ENCODE measurements at regions not wholly inside any gene's neighbourhood (a gene's known extent, or its start where the extent isn't known, plus 50 kb on each side); places are given as distances from the start of the nearest gene placed in this dataset.
"Not testable (repeated sequence)": the region's sequence is repeated elsewhere in the genome, so short reads cannot be mapped to it uniquely, and the experiment has no call there.

DNA sequence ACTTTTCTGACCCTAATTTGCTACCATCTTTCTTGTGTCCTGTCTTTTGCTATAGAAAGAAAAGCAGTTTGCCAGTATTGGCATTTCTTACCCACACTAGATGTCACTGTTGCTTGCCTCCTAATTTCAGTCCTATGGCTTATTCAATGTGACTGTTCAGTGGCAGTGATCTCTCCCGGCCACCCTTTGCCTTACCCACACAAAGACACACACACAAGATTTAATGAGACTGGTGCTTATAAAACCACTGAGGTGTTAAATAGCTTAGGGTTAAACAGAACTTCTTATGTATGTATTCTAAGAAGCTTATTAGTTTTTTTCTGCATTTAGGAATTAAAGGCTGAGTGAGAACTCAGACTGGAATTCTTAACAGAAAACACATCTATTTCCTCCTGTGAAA lies 233.6 kb upstream of the ASCC3 start:
- DNase-seq, result peak; percentile 93

DNA sequence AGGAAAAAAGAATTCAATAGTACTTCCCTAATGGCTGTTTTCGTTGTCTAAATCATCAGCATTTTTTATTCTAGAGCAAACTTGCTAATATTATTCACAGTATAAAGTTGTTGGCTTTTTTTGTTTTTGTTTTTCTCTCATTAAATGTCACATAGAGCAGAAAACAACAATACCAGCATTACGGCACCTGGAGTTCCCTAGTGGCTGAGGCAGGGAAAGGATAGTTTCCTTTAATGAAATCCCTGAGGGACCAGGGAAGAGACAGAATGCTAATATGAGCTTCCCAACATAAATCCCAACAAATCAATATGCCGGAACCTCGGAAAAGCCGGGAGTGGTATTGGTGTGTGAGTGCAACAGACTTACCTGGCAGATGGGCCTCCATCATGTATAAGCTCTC lies 235.2 kb upstream of the ASCC3 start:
- no peak for DNase-seq

DNA sequence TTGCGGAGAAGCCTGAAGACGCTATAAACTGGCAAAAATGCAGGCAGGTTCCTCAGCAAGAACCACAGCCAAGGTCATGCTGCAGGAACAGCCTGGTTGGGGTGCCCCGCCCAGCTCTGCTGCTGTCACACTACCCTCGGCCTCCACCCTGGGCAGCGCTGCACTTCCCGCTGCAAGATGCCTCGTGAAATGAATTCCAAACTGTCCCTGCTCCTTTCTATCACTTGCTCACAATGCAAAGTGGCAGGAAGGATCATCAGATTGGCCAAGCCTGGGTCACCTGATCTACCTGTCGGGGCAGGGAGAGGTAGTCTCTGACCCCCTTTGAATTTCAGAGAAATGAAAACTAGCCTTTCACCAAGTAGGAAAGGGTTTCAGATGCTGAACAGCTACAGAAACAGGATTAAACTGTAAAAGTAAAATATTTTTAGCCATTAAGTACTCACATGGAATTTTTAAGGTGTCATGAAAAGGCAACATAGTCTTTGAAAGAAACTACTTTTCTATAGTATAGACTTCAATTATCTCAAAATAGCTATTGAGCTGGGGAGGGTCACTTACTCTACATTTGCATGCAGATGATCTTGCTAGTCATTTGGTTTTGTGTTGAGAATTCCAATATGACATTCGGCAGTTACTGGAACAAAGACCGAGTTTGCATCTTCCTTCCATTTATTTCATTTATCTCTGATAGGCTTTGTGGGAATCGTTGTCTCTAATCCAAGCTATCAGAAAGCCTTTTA lies 236.4 kb upstream of the ASCC3 start:
- DNase-seq, result peak; percentile 90

DNA sequence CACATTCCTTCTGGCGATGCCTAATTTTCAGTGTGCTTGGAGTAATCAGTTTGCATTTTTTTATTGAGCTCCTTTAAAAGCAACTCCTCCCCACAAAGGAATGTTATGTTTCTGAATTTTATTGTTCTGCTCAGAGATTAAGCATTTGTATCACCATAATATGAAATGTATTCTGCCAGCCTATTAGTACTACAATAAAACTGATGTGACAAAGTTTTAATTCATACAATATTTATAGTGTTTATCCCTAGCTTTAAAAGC lies 236.9 kb upstream of the ASCC3 start:
- DNase-seq, result no peak

DNA sequence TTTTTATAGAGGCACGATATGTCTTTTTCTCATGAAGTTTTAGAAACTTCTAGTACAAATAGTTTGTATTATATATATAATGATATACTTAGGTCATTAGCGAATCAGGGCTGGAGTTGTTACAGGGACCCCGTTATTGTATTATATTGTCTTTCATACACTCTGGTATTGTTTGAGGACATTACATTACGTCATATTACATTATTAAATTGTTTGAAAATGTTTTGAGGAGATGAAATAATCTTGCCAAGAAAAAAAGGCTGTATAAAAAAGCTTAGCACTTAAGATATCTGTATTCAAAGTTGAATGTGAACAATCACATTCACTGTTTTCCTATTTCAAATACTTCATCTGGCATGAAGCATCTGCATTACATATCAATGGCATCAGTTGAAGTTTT lies 239.6 kb upstream of the ASCC3 start:
- DNase-seq, result no peak

DNA sequence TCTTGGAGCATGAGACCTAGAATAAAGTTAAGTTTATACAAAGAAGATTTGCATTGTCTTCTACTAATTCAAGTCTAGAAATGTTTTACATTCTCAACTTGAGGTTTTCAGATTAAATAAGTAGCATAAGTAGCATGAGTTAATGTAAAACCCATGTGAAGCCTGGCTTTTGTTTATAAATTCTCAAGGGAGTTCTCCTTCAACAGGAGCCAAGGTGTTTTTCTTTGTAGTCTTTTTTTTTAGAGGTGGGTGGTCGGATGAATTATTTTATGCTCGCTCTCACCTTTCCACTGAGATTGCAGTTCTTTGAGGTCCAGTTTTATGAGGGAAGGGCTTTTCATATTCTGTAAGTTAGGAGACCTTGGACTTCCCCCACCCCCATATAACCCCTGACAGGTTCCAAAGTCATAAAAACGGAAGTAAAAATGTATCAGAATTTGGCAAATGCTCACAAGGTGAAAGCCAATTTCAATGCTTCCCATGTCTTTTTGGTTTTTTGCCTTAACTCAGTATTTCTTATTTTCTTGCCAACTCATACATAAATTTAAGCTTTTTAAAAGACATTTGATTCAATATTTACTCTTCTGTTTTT lies 244.3 kb upstream of the ASCC3 start:
- DNase-seq, result no peak

DNA sequence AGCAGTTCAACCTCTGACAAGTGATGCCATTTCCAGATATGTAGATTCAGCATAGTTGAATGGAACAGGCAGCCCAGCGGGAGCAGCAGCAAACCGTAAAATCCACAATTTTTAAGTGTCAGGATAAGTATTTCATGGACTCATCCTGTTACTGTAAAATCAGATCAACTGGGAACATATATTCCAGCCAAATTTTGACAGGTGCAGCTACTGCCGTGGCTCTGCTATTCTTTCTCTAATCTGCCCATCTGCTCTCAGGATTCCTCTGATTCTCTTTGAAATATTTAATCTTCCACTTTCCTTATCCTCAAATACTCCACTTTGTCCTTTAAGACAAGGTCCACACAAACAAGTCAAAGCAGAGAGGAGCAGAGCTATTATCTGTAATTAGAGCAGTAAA lies 245.4 kb upstream of the ASCC3 start:
- no peak for DNase-seq

DNA sequence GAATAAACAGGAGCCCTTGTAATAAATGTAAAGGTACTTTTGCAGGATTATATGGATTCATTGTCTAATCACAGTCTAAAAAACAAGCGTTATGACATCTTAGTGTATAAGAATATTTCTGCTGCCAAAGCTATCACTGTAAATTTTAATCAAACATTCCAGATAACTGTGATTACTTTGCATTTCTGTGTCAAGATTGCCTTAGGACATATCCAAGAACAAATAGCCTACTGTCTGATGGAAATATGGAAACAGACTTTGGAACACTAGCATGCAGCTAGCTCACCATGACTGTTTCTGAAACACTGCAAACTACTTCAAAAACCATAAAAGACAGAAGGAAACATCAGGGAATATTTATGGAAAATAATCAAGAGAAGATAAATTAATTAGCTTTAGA lies 248.7 kb upstream of the ASCC3 start:
- no peak for DNase-seq

DNA sequence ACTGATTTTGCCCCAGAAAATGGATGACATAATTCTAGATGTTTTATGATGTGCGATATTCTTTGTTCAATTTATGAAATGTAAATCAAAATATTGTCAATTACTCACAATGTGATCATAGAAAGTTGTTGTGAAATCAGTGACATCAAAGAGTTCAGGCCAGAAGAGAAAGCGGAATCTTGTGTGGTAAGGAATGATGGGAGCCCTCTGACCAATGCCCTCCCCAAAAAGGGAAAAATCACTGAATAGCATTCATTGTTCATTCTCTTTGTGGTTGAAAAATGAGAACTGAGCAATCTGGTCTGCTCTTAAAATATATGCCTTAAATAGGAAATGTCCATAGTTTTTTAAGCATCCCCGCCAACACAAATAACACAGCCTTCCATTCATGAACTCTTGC lies 247.1 kb upstream of the GRIK2 start:
- DNase-seq, result no peak

DNA sequence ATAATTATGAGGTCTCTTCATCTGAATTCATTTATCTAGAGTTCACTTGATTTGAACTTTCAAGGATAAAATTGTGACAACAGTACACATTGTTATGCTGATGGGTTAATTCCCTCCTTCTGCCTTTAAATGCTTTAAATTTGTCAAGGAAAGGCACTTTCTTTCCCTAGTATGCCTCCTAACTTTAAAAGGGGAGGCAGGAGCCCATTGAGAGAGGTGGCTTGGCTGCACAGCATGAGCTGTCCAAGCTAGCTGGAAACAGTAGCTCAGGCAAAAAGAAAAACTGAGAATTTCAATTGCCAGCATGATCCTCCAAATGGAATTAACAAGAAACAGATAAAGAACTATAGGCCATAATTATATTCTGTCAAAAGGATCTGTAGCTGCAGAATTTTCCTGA lies 243.3 kb upstream of the GRIK2 start:
- no peak for DNase-seq

DNA sequence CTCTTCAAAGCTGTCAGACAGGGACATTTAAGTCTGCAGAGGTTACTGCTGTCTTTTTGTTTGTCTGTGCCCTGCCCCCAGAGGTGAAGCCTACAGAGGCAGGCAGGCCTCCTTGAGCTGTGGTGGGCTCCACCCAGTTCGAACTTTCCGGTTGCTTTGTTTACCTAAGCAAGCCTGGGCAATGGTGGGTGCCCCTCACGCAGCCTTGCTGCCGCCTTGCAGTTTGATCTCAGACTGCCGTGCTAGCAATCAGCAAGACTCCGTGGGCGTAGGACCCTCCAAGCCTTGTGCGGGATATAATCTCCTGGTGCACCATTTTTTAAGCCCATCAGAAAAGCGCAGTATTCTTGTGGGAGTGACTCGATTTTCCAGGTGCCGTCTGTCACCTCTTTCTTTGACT lies 235.9 kb upstream of the GRIK2 start:
- not testable (repeated sequence) for DNase-seq

DNA sequence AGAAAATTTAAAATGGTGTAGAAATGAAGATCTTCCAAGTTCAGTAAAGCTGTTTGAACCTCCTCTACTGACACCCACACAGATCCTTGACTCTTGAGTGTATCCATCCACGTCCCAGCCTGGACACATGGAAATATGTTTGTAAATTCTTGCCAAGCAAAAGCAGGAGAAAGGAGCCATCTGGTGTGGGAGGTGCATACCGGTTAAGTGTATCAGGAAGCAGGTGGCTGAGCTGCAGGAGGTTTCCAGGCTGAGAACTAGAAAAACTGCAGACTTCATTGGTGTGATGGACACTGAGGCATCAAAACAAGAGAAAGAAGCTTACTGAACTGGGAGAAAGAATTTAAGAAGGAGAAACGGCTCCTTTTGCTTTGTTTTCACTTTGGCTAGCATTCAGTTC lies 229.9 kb upstream of the GRIK2 start:
- DNase-seq, result no peak

DNA sequence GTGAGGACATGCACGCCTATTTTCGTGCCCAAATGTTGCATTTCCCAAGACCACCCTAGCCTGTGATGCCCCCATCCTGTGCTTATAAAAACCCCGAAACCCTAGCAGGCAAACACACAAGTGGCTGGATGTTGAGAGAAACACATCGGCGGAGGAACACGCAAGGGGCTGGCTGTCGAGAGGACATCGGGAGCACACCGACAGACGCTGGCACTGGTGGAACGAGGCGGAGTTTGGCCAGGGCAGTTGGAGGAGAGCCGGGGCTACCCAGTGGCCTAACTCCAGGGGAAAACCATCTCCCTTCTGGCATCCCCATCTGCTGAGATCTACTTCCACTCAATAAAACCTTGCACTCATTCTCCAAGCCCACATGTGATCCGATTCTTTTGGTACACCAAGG lies 225.9 kb upstream of the GRIK2 start:
- DNase-seq, result no peak

DNA sequence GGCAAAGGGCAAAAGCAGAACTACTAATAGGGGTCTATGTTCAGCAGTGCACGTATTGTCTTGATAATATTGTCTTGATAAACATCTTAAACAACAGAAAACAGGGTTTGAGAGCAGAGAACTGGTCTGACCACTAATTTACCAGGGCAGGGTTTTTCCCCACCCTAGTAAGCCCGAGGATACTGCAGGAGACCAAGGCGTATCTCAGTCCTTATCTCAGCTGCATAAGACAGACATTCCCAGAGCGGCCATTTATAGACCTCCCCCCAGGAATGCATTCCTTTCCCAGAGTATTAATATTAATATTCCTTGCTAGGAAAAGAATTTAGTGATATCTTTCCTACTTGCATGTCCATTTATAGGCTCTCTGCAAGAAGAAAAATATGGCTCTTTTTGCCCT lies 222.5 kb upstream of the GRIK2 start:
- not testable (repeated sequence) for DNase-seq

DNA sequence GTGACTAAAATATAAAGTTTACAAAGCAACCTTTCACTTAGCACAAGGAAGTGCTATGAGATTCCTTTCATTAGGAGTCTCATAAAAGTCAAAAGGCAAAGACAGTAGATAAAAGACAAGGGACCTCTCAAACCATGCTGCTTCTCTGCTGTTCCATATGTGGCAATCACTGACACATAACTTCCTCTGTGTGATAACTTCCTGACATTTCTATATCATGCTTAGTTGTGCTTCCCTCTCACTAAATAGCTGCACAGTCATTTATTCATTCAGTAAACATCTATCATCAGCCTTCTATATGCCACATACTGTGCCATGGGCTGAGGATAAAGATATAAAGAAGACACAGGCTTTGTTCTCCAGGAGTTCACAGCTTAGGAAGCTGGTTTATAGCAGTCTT lies 214.8 kb upstream of the GRIK2 start:
- DNase-seq, result no peak

DNA sequence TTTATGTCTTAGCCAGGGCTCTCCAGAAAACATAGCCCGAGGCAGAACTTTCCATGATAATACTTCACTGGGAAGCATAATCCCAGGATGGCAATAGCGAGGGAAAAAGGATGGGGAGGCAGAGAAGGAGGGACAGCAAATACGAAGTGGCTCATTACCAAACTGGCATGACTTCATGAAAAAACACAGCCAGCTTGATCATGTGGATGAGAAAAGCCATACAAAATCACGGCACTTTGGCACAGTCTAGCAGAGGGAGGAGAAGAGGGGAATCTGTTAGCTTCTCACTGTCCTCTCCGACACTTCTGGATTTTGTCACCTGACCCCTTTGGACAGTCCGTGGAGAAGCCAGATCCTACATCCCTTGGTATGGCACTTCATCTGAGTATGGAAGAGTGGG lies 212.5 kb upstream of the GRIK2 start:
- no peak for DNase-seq

DNA sequence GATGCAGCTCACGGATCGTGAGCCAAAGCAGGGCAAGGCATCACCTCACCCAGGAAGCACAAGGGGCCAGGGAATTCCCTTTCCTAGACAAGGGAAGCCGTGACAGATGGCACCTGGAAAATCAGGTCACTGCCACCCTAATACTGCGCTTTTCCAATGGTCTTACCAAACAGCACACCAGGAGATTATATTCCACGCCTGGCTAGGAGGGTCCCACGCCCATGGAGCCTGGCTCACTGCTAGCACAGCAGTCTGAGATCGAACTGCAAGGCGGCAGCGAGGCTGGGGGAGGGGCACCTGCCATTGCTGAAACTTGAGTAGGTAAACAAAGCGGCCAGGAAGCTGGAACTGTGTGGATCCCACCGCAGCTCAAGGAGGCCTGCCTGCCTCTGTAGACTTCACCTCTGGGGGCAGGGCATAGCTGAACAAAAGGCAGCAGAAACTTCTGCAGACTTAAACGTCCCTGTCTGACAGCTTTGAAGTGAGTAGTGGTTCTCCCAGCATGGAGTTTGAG lies 205.2 kb upstream of the GRIK2 start:
- not testable (repeated sequence) for DNase-seq

DNA sequence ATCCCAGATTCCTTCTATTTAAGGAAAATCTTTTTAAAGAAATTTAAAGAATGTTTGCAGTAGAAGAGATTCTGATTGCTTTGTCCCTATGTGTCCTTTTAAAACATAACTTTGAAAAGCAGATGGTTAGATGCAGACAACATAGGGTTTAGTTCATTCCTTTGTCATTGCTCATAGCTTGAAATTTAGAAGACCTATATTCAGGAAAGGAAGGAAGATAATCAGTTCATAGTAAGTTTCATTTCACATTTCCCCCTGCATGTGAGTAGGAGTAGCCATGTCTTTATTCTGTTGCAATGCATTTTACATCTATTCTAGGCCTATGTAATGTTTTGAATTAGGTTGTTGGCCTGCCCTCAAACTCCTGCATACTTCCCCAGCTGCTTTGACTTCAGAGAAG lies 197.9 kb upstream of the GRIK2 start:
- DNase-seq, result no peak

DNA sequence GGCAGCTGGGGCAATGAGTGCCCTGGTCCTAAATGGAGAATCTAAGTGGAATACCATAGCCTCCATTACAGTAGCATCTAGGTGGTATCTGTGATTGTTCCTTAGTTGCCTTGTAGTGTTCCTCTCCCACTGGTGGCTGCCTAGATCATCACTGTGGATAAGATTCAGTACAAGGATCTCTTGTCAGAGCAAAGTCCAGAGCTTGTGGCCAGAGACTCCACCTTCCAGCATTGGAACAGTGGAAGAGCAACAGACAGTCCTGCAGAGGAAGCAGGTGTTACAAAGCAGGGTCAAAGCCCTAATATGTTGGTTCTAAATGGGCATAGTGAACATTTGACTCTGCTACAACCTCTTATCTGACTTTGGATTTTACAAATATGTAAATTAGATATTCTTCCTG lies 194.1 kb upstream of the GRIK2 start:
- no peak for DNase-seq

DNA sequence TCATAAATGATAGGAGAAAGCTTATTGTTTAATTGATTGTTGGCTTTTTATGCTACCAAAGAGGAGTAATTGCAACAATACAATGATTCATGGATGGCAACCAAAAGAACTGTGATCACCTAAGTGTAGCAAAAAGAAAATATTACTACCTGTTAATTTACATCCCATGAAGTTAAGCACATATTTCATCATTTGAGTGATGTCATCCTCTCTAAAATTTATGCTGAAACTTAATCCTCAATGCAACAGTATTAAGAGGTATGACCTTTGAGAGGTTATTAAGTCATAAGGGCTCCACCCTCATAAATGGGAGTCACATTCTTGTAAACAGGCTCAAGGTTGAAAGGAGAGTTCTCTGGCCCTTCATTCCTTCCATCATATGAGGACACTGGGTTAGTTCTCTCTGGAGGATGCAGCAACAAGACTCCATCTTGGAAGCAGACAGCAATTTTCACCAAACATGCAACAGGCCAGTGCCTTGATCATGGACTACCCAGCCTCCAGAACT lies 190.6 kb upstream of the GRIK2 start:
- DNase-seq, result no peak

DNA sequence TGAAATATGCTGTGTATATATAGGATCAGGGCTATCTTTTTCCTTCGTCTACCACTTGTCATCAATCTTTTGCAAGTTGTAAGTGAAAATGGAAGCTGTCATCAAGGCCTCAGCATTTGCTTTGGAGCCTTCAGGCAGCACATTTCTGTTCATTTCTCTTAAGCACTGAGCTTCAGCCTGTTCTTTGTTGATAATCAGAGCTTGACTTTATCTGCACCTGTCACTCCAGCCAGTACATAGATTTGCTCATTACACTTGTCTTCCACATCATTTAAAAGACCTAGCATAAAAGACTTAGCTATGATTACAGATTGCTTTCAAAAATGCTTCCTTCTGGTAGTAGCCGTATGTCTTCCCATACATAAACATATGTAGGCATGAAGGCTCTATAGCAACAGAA lies 189.8 kb upstream of the GRIK2 start:
- DNase-seq, result no peak

DNA sequence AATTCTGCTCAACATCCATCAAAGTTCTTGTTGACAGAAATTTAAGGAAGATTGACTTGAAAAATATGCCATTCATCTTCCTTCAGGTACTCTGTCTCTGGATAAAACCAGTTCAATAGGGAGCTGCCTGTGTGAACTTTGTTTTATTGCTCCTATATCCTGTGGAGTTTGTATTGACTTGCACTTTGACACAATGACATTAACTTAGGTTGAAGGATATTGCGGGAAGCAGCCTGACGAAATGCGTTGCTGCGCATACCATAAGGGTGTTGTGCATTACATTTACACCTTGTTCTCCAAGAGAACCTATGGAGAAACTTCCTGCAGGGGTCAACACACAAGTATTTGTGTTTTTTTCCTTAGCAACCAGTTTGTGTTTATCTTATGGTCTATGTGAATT lies 185.4 kb upstream of the GRIK2 start:
- DNase-seq, result no peak

DNA sequence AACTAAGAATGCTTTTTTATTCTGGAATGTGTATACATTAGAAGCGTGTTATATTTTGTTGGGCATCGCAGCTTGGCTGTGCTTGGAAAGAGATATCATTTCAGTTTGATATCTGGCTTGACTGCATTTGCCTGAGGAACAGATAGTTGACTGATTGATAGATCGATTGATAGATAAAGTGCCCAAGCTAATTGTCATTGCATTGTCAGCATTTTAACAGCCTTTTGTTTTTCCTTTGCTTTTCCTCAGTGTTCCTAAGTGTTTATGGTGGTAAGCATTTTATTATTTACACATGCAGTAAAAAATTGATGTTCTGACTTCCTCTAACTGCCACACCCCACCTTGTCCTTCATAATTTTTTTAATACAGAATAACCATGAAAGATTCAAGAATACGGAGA lies 180.9 kb upstream of the GRIK2 start:
- DNase-seq, result no peak

DNA sequence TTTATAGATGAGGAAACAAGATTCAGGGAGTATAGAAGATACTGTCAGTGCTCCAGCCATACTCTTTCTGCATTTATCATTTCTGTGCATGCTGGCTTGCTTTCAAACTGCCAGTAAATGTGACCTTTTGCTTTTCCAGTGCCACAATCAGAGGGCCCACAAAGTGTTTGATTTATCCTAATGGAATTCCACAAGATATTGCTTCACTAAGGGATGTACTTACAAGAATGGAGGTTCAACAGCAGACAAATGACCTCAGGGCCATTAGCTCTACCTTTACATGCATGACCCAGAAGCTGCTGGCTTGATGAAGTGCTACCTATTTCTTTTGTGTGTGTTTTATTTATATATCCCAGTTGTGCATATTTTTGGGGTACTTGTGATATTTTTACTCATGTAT lies 171.5 kb upstream of the GRIK2 start:
- DNase-seq, result no peak

DNA sequence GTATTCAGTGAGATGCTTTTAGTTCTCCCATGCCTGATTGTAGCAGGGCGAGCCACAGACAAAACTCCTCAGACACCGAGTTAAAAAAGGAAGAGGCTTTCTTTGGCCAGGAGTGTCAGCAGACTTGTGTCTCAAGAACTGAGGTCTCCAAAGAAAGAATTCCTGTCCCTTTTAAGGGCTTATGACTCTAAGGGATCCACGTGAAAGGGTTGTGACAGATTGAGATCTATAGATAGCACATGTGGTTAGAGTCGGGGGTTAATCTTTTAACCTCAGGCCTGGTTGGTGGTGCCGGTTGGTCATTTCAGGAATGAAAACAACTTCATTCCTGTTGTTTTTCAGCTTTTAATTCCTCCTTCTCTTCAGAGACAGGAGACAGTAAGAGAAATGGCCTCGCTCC lies 168.8 kb upstream of the GRIK2 start:
- no peak for DNase-seq
